ENCODE measurements at regions not wholly inside any gene's neighbourhood (a gene's known extent, or its start where the extent isn't known, plus 50 kb on each side); places are given as distances from the start of the nearest gene placed in this dataset.

DNA sequence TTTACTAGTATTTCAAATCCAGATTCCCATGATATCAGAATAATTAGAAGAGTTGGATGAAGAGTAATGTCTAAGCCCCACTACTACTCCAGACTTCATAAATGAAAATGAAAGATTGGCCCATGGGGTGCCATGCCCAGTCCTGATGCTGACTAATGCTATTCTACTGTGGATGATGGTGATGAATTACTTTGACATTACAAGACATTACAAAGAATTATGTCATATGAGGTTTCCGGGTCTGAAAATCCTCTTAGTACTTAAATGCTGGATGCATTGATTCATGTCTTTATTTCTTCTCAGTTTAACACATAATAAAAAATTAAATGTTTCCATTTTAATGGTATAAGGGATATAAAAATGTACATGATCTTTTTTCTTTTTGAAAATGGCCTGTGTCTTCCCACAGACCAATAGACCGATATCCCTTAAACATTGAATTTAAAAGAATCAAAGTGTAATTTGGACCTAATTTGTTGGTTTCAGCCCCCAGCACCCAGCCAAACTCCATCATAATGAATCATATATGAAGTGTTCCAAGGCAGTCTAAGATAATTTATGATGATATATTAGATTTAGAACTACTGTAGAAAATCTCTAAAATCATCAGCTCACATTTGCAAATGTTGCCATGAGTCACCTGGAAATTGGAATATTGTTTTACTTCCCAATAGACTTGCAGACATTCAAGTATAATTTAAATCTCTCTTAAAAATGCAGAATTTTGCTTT, 223.6 kb upstream of the SGCD start:
- TF ChIP-seq CREB5 (CRISPR knock-in tag; IDR thresholded peaks at IDR 0.05; ENCODE audit: low read depth) (0 out of 2 replicates have a peak, but pooled peaks have one; percentile 9), ZFP30 (CRISPR knock-in tag; IDR thresholded peaks at IDR 0.05) (no peak), TOX (CRISPR knock-in tag; IDR thresholded peaks at IDR 0.05; ENCODE audit: borderline replicate concordance) (no peak), BACH2 (CRISPR knock-in tag; IDR thresholded peaks at IDR 0.05; ENCODE audit: borderline replicate concordance) (no peak), GLIS3 (CRISPR knock-in tag; IDR thresholded peaks at IDR 0.05) (no peak)
- TF ChIP-seq, protein P1, sequence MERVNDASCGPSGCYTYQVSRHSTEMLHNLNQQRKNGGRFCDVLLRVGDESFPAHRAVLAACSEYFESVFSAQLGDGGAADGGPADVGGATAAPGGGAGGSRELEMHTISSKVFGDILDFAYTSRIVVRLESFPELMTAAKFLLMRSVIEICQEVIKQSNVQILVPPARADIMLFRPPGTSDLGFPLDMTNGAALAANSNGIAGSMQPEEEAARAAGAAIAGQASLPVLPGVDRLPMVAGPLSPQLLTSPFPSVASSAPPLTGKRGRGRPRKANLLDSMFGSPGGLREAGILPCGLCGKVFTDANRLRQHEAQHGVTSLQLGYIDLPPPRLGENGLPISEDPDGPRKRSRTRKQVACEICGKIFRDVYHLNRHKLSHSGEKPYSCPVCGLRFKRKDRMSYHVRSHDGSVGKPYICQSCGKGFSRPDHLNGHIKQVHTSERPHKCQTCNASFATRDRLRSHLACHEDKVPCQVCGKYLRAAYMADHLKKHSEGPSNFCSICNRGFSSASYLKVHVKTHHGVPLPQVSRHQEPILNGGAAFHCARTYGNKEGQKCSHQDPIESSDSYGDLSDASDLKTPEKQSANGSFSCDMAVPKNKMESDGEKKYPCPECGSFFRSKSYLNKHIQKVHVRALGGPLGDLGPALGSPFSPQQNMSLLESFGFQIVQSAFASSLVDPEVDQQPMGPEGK (CRISPR knock-in tag; IDR thresholded peaks at IDR 0.05; ENCODE audit: borderline replicate concordance) = 0 out of 2 replicates have a peak, but pooled peaks have one; percentile 20

Measured in SK-N-SH treated with all-trans-retinoic acid at 6 μM for 48 hours (cell line).